MCF 10A (cell line): ENCODE measurements at regions not wholly inside any gene's neighbourhood (a gene's known extent, or its start where the extent isn't known, plus 50 kb on each side); places are given as distances from the start of the nearest gene placed in this dataset.

ENCODE experiments used
- BruUV-seq: library from RNA; stranded (reverse); fragments of 400-500 nt; replicated peaks from 2 replicates; lab custom pipeline; 2021; lab: Mats Ljungman, UMichigan
- CTCF ChIA-PET: fragments of 300-600 bp; sonication (Branson Sonifier 250); formaldehyde crosslinking; extraction: SDS; loops from one replicate; lab custom pipeline; 2021; ENCODE audit warnings: antibody characterized with exemption, inconsistent platforms; lab: Yijun Ruan, JAX
- POLR2A ChIA-PET: fragments of 300-600, 350-650 bp; sonication (Branson Sonifier 250); formaldehyde crosslinking; extraction: SDS; loops from one replicate; lab custom pipeline; 2020; ENCODE audit warnings: antibody characterized with exemption, inconsistent platforms; lab: Yijun Ruan, JAX
- DNase-seq: peaks from one replicate; pipeline ENCODE4 v3.0.0-alpha.2; 2018; ENCODE audit not compliant: unreplicated experiment
- H3K27ac Mint-ChIP-seq: one replicate; pipeline ENCODE4 v1.8.0; 2022; ENCODE audit warnings: mild to moderate bottlenecking, low read depth, mixed read lengths; ENCODE audit not compliant: unreplicated experiment
- H3K27me3 Mint-ChIP-seq: one replicate; pipeline ENCODE4 v1.8.0; 2022; ENCODE audit warnings: mixed read lengths; ENCODE audit not compliant: insufficient read depth, unreplicated experiment
- H3K36me3 Mint-ChIP-seq: one replicate; pipeline ENCODE4 v1.8.0; 2022; ENCODE audit warnings: mild to moderate bottlenecking, moderate library complexity, mixed read lengths; ENCODE audit not compliant: insufficient read depth, unreplicated experiment
- H3K4me1 Mint-ChIP-seq: one replicate; pipeline ENCODE4 v1.8.0; 2022; ENCODE audit warnings: mixed read lengths; ENCODE audit not compliant: insufficient read depth, unreplicated experiment
- H3K4me3 Mint-ChIP-seq: one replicate; pipeline ENCODE4 v1.8.0; 2022; ENCODE audit warnings: mild to moderate bottlenecking, moderate library complexity, mixed read lengths; ENCODE audit not compliant: unreplicated experiment
- H3K9me3 Mint-ChIP-seq: one replicate; pipeline ENCODE4 v1.8.0; 2022; ENCODE audit warnings: mixed read lengths; ENCODE audit not compliant: unreplicated experiment
- CTCF ChIP-seq: fragments of 200-600 bp; IDR thresholded peaks from one replicate; pipeline ENCODE4 v1.8.0; 2022; ENCODE audit warnings: antibody characterized with exemption, mild to moderate bottlenecking; ENCODE audit not compliant: unreplicated experiment
- intact Hi-C: fragments of 100-400 bp; cut with micrococcal nuclease; formaldehyde crosslinking; loops from 2 replicates; pipeline ENCODE4 v1.14.1; 2022

GRCh38 chr6:145212813-145213212, 522.5 kb downstream of the EPM2A start:
- ChIA-PET CTCF (interaction anchor here (0.6 to 4.0 kb wide), 7 partner anchors 22 to 628 kb away, joined by 3 to 28 read pairs (median 4); no protein-coding TSS in a partner anchor), POLR2A (interaction anchor here (0.7 kb wide), 1 partner anchor 730 kb away, joined by 3 read pairs; no protein-coding TSS in a partner anchor)
- Mint-ChIP-seq H3K9me3 (no peaks in the 10 kb centered on the region), H3K36me3 (no peaks in the 10 kb centered on the region), H3K27ac (no peak overlapping the region), H3K27me3 (no peaks in the 10 kb centered on the region), H3K4me3 (no peak overlapping the region), H3K4me1 (no peaks in the 10 kb centered on the region)
- intact Hi-C loops, result loop anchor here (10.0 kb wide), 1 partner anchor 418 kb away; no protein-coding TSS in a partner anchor
- BruUV-seq, result no TSS peak
- no peak for TF ChIP-seq CTCF
- no peak for DNase-seq

- no peak for DNase-seq
Observed at GRCh38 chr6:145213614-145214013, 521.7 kb downstream of the EPM2A start.

GRCh38 chr6:145214570-145214969, 520.8 kb downstream of the EPM2A start:
- no peak overlapping the region for H3K4me3 Mint-ChIP-seq
- ChIA-PET CTCF (interaction anchor here (0.6 to 4.0 kb wide), 4 partner anchors 17 to 419 kb away, joined by 3 to 28 read pairs (median 10); no protein-coding TSS in a partner anchor), POLR2A (no interaction called here)
- H3K4me1 Mint-ChIP-seq, result no peaks in the 10 kb centered on the region
- H3K36me3 Mint-ChIP-seq, result no peaks in the 10 kb centered on the region
- H3K9me3 Mint-ChIP-seq, result no peaks in the 10 kb centered on the region
- intact Hi-C loops, result loop anchor here (1.0 to 10.0 kb wide), 6 partner anchors 186 to 629 kb away; no protein-coding TSS in a partner anchor
- TF ChIP-seq CTCF, result peak; percentile 36
- BruUV-seq, result no TSS peak
- peak; percentile 60 for DNase-seq
- no peaks in the 10 kb centered on the region for H3K27me3 Mint-ChIP-seq
- peak overlapping the region; percentile 59 for H3K27ac Mint-ChIP-seq

More at GRCh38 chr6:145213614-145214013, 521.7 kb downstream of the EPM2A start:
- no peaks in the 10 kb centered on the region for H3K36me3 Mint-ChIP-seq
- TF ChIP-seq CTCF, result no peak
- intact Hi-C loops, result loop anchor here (1.0 to 10.0 kb wide), 6 partner anchors 185 to 628 kb away; no protein-coding TSS in a partner anchor
- ChIA-PET POLR2A (interaction anchor here (0.7 kb wide), 1 partner anchor 729 kb away, joined by 3 read pairs; no protein-coding TSS in a partner anchor), CTCF (interaction anchor here (0.6 to 4.0 kb wide), 5 partner anchors 21 to 629 kb away, joined by 3 to 28 read pairs (median 4); no protein-coding TSS in a partner anchor)
- H3K27me3 Mint-ChIP-seq, result no peaks in the 10 kb centered on the region
- no TSS peak for BruUV-seq
- H3K27ac Mint-ChIP-seq, result no peak overlapping the region
- no peaks in the 10 kb centered on the region for H3K9me3 Mint-ChIP-seq
- no peak overlapping the region for H3K4me3 Mint-ChIP-seq
- H3K4me1 Mint-ChIP-seq, result no peaks in the 10 kb centered on the region

- no peak overlapping the region for H3K4me3 Mint-ChIP-seq
- H3K27me3 Mint-ChIP-seq, result no peaks in the 10 kb centered on the region
- CTCF ChIA-PET, result no interaction called here
- DNase-seq, result no peak
- no peak overlapping the region for H3K27ac Mint-ChIP-seq
- H3K36me3 Mint-ChIP-seq, result no peaks in the 10 kb centered on the region
- intact Hi-C loops, result no loop called here
- no peak for TF ChIP-seq CTCF
- H3K9me3 Mint-ChIP-seq, result no peaks in the 10 kb centered on the region
- BruUV-seq, result no TSS peak
- POLR2A ChIA-PET, result no interaction called here
- H3K4me1 Mint-ChIP-seq, result no peaks in the 10 kb centered on the region
Observed at GRCh38 chr6:145224450-145224849, 510.9 kb downstream of the EPM2A start.
